Left ventricle myocardium superior (tissue), 1 donor: ENCODE measurements at regions not wholly inside any gene's neighbourhood (a gene's known extent, or its start where the extent isn't known, plus 50 kb on each side); places are given as distances from the start of the nearest gene placed in this dataset.
"Not testable (repeated sequence)": the region's sequence is repeated elsewhere in the genome, so short reads cannot be mapped to it uniquely, and the experiment has no call there.

Experiments
- ATAC-seq: fragments of 200-7000 bp; cut with Tn5 transposase; one replicate; pipeline ENCODE4 v1.9.1; 2020; ENCODE audit warnings: mild to moderate bottlenecking, moderate library complexity
- DNase-seq: peaks from one replicate; pipeline ENCODE4 v3.0.0-alpha.2; 2020
- intact Hi-C: fragments of 100-400 bp; cut with micrococcal nuclease; formaldehyde crosslinking; loops from one replicate; pipeline ENCODE4 v1.11.0; 2022
- donor health status: DM: no; HTN: yes; CAD: no; lungs with severe emphysema.

- no peak for ATAC-seq
- no peak for DNase-seq
- intact Hi-C loops, result no loop called here
Observed at GRCh38 chr6:156199182-156199581, 578.0 kb upstream of the ARID1B start.

GRCh38 chr6:156197513-156197912 lies 579.7 kb upstream of the ARID1B start:
- ATAC-seq (no peak), DNase-seq (no peak)
- intact Hi-C loops, result no loop called here

- ATAC-seq (no peak), DNase-seq (no peak)
- intact Hi-C loops, result no loop called here
Observed at GRCh38 chr6:156194981-156195380, 582.2 kb upstream of the ARID1B start.

- ATAC-seq (no peak), DNase-seq (no peak)
- intact Hi-C loops, result no loop called here
Observed at GRCh38 chr6:156193381-156193780, 583.8 kb upstream of the ARID1B start.

- DNase-seq (no peak), ATAC-seq (no peak)
- intact Hi-C loops, result no loop called here
Observed at GRCh38 chr6:156191895-156192294, 585.3 kb upstream of the ARID1B start.

GRCh38 chr6:156191390-156191789 lies 585.8 kb upstream of the ARID1B start:
- ATAC-seq, intact Hi-C loops: not testable (repeated sequence)

GRCh38 chr6:156190270-156190669 lies 586.9 kb upstream of the ARID1B start:
- intact Hi-C loops, result no loop called here
- ATAC-seq (no peak), DNase-seq (no peak)

More at GRCh38 chr6:156191390-156191789, 585.8 kb upstream of the ARID1B start:
- DNase-seq, result not testable (repeated sequence)

GRCh38 chr6:156189714-156190113 lies 587.5 kb upstream of the ARID1B start:
- DNase-seq (no peak), ATAC-seq (no peak)
- intact Hi-C loops, result no loop called here

- intact Hi-C loops, result no loop called here
- DNase-seq (no peak), ATAC-seq (no peak)
Observed at GRCh38 chr6:156189195-156189594, 588.0 kb upstream of the ARID1B start.

- intact Hi-C loops, result no loop called here
- no peak for DNase-seq
- no peak for ATAC-seq
Observed at GRCh38 chr6:156185113-156185512, 592.1 kb upstream of the ARID1B start.

- ATAC-seq, result no peak
- DNase-seq, result no peak
- intact Hi-C loops, result no loop called here
Observed at GRCh38 chr6:156183678-156184077, 593.5 kb upstream of the ARID1B start.

GRCh38 chr6:156182356-156182755 lies 594.8 kb upstream of the ARID1B start:
- ATAC-seq, result no peak
- intact Hi-C loops, result no loop called here
- no peak for DNase-seq

- DNase-seq (no peak), ATAC-seq (no peak)
- intact Hi-C loops, result no loop called here
Observed at GRCh38 chr6:156181506-156181905, 595.7 kb upstream of the ARID1B start.

- intact Hi-C loops, result no loop called here
- peak; percentile 45 for DNase-seq
- ATAC-seq, result peak; percentile 85
Observed at GRCh38 chr6:156175971-156176421, 601.2 kb upstream of the ARID1B start.

- DNase-seq (no peak), ATAC-seq (no peak)
- intact Hi-C loops, result no loop called here
Observed at GRCh38 chr6:156175433-156175832, 601.7 kb upstream of the ARID1B start.

GRCh38 chr6:156174031-156174890 lies 602.9 kb upstream of the ARID1B start:
- intact Hi-C loops, result no loop called here
- ATAC-seq (no peak), DNase-seq (no peak)

GRCh38 chr6:156169371-156169770 lies 607.8 kb upstream of the ARID1B start:
- ATAC-seq, result no peak
- intact Hi-C loops, result no loop called here
- DNase-seq, result no peak

GRCh38 chr6:156167625-156168071 lies 609.5 kb upstream of the ARID1B start:
- intact Hi-C loops, result no loop called here
- DNase-seq, result peak; percentile 32
- peak; percentile 80 for ATAC-seq

GRCh38 chr6:156167016-156167624 lies 610.1 kb upstream of the ARID1B start:
- DNase-seq, result no peak
- peak; percentile 73 for ATAC-seq
- intact Hi-C loops, result no loop called here

GRCh38 chr6:156166093-156166492 lies 611.1 kb upstream of the ARID1B start:
- ATAC-seq (no peak), DNase-seq (no peak)
- intact Hi-C loops, result no loop called here
